Right atrium auricular region (tissue), 2 donors: ENCODE measurements at regions not wholly inside any gene's neighbourhood (a gene's known extent, or its start where the extent isn't known, plus 50 kb on each side); places are given as distances from the start of the nearest gene placed in this dataset.

Source experiments
- DNase-seq: peaks from one replicate; pipeline ENCODE4 v3.0.0-alpha.2; 2019; ENCODE audit warnings: low spot score
- H3K27ac ChIP-seq, 2 donors: fragments of 200-600 bp; sonication (generic); 1 replicate in 1 of 2; 2 replicates in 1 of 2; pipeline ENCODE4 v1.5.1; 2016 to 2019
- H3K27me3 ChIP-seq, 2 donors: fragments of 200-600 bp; sonication (generic); one replicate each; pipeline versions ENCODE4 v1.5.1 to v1.6.0; 2017 to 2019
- H3K36me3 ChIP-seq: fragments of 200-600 bp; sonication (generic); one replicate; pipeline ENCODE4 v1.5.1; 2016
- H3K4me1 ChIP-seq, 2 donors: fragments of 200-600 bp; sonication (generic); one replicate each; pipeline versions ENCODE4 v1.5.1 to v1.6.0; 2017 to 2019
- H3K4me3 ChIP-seq, 2 donors: fragments of 200-600 bp; sonication (generic); 1 replicate in 1 of 2; 2 replicates in 1 of 2; pipeline ENCODE4 v1.5.1; 2017 to 2019; ENCODE audit warnings: mild to moderate bottlenecking in 1 of 2, moderate library complexity in 1 of 2
- H3K9me3 ChIP-seq, 2 donors: fragments of 200-600 bp; sonication (generic); one replicate each; pipeline ENCODE4 v1.5.1; 2019
- TF ChIP-seq, protein P1 (sequence below), 2 donors: fragments of 200-600 bp; sonication (generic); IDR thresholded peaks; one replicate each; pipeline ENCODE4 v1.5.1; 2019; ENCODE audit warnings: antibody characterized with exemption in 2 of 2

DNA sequence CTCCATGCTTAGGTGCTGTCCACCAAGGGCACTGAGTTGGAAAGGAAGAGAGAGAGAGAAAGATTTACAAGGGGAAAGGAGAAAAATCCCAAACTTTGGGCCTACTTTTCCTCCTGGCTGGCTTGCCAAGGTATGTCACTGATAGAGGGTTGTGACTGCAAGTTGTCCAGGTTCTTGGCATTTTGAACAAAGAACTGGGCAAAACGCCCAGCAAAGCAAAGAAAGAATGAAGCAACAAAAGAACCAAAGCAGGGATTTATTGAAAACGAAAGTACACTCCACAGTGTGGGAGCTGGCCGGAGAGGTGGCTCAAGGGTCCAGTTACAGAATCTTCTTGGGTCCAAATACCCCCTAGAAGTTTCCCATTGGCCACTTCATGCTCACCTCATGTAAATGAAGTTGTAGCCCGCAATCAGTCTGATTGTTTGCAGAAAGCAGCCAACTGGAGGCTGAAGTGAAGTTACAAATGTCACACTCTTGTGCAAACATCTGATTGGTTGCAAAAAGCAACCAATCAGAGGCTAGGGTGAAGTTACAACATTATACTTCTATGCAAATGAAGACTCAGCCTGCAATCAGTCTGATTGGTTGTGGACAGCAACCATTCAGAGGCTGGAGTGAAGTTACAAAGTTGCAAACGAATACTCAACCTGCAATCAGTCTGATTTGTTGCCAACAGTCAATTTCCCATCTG is 263.5 kb downstream of the YTHDC2 start:
- no peaks in the 10 kb centered on the region for H3K36me3 ChIP-seq
- DNase-seq, result no peak
- H3K27me3 ChIP-seq, result no peaks in the 10 kb centered on the region
- H3K4me1 ChIP-seq, result no peaks in the 10 kb centered on the region
- TF ChIP-seq, protein P1, sequence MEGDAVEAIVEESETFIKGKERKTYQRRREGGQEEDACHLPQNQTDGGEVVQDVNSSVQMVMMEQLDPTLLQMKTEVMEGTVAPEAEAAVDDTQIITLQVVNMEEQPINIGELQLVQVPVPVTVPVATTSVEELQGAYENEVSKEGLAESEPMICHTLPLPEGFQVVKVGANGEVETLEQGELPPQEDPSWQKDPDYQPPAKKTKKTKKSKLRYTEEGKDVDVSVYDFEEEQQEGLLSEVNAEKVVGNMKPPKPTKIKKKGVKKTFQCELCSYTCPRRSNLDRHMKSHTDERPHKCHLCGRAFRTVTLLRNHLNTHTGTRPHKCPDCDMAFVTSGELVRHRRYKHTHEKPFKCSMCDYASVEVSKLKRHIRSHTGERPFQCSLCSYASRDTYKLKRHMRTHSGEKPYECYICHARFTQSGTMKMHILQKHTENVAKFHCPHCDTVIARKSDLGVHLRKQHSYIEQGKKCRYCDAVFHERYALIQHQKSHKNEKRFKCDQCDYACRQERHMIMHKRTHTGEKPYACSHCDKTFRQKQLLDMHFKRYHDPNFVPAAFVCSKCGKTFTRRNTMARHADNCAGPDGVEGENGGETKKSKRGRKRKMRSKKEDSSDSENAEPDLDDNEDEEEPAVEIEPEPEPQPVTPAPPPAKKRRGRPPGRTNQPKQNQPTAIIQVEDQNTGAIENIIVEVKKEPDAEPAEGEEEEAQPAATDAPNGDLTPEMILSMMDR (IDR thresholded peaks at IDR 0.05), result no peak
- H3K9me3 ChIP-seq, result no peaks in the 10 kb centered on the region
- no peak overlapping the region for H3K27ac ChIP-seq
- H3K4me3 ChIP-seq, result no peak overlapping the region

DNA sequence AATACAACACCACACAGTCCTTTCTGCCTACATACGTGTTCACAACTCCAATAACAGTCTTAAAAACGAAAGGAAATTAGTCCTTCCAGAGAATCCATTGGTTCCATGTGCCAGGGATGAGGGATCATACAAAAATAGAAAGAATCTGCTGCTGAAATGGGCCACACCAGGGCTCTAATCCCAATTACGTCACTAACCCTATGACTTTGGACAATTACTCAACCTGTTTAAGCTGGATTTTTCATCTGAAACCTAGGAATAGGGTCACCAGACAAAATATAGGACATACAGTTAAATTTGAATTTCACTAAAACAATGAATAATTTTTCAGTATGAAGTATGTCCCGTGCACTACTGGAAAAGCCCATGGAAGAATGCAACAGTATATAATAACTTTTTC is 264.7 kb downstream of the YTHDC2 start:
- TF ChIP-seq, protein P1 (IDR thresholded peaks at IDR 0.05), result no peak
- no peaks in the 10 kb centered on the region for H3K36me3 ChIP-seq
- H3K9me3 ChIP-seq, result no peaks in the 10 kb centered on the region
- H3K27ac ChIP-seq, result no peak overlapping the region
- no peaks in the 10 kb centered on the region for H3K4me1 ChIP-seq
- no peak overlapping the region for H3K4me3 ChIP-seq
- no peak for DNase-seq
- no peaks in the 10 kb centered on the region for H3K27me3 ChIP-seq

DNA sequence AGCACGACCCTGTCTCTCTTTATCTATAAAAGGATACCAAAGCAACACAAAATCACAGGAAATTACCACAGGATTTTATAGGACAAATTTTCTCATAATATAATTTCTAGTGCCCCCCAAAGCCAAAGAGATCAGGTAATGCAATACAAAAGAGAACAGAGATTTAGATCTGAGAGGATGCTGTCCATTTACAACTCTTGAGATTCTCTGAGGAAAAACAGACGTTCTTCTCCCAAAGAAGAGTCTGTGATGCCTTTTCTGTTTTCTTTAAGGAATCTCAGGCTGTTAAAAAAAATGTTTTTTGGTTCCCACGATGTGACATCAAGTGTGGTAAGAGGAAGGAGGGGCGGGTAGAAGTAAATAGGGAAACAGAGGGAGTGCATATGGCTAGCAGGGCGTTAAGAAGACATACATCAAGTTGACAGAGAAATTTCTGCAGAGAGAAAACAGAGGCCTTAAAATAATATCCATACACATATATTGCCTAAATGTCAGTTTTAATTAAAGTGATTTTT is 274.7 kb downstream of the YTHDC2 start:
- no peaks in the 10 kb centered on the region for H3K9me3 ChIP-seq
- H3K27ac ChIP-seq, result no peak overlapping the region
- H3K27me3 ChIP-seq, result no peaks in the 10 kb centered on the region
- H3K36me3 ChIP-seq, result no peaks in the 10 kb centered on the region
- TF ChIP-seq, protein P1 (IDR thresholded peaks at IDR 0.05), result no peak
- no peak for DNase-seq
- H3K4me3 ChIP-seq, result no peak overlapping the region
- no peaks in the 10 kb centered on the region for H3K4me1 ChIP-seq

DNA sequence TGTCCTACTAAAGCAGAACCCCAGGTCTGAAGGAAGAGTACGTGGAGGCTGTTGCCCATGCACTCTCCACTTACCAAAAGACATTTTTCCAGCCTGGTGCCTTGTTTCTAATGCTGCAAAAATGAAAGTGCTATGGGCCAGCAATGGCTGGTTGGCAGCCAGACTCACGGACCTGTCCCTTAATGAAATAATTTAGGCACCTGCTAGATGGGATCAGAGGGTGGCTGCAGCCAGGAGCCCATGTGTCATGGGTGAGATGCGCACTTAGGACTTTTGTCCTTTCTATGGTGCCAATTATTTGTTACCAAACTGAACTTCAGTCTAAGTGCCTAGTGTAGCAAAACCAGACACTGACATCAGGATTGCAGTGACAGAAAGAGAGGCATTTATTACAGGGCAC is 276.3 kb downstream of the YTHDC2 start:
- TF ChIP-seq, protein P1 (IDR thresholded peaks at IDR 0.05), result no peak
- no peaks in the 10 kb centered on the region for H3K36me3 ChIP-seq
- H3K9me3 ChIP-seq, result no peaks in the 10 kb centered on the region

DNA sequence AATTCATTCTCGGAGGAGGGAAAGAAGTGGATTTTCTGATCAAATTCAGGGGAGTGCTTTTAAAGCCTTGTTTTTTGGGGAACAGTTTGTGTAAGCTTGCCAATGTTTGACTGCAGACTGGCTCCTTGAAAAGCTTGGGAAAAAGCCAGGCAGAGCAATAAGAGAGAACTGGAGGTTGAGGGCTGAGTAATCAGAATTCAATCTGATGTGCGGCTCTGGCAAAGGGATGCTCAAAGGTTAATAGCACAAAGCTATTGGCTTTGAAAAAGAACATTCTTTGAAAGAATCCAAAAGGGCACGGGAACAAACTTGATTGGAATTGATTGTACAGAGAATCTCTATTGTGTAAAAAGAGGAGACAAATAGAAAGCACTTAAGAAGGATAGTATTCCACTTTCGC is 279.3 kb downstream of the YTHDC2 start:
- no peak overlapping the region for H3K4me3 ChIP-seq
- H3K27ac ChIP-seq, result no peak overlapping the region
- no peaks in the 10 kb centered on the region for H3K27me3 ChIP-seq
- no peaks in the 10 kb centered on the region for H3K9me3 ChIP-seq
- H3K36me3 ChIP-seq, result no peaks in the 10 kb centered on the region
- DNase-seq, result no peak
- no peaks in the 10 kb centered on the region for H3K4me1 ChIP-seq
- TF ChIP-seq, protein P1 (IDR thresholded peaks at IDR 0.05), result no peak

More for the DNA sequence above, 276.3 kb downstream of the YTHDC2 start:
- Histone ChIP-seq H3K27me3 (no peaks in the 10 kb centered on the region), H3K27ac (no peak overlapping the region), H3K4me3 (no peak overlapping the region), H3K4me1 (no peaks in the 10 kb centered on the region)
- no peak for DNase-seq

DNA sequence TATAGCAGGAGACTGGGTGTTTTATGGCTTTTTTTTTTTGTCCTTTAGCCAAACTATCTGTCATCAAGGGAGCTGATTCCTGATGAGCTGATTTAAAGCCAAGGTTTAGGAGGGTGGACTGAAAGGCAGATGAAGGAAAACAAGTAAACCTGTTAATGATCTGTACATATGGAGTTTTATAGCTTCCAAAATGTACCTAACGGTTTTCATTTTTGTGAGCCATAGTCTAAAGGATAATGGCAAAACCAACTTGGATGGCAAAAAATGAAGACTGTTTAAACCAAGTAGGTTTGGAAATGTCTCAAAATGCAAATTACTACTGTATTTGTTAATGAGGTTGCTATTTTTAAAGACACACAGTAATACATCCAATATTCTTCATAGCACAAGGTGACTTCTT is 281.5 kb downstream of the YTHDC2 start:
- H3K36me3 ChIP-seq, result no peaks in the 10 kb centered on the region
- H3K27me3 ChIP-seq, result no peaks in the 10 kb centered on the region
- DNase-seq, result no peak
- TF ChIP-seq, protein P1 (IDR thresholded peaks at IDR 0.05), result no peak
- H3K4me3 ChIP-seq, result no peak overlapping the region
- no peaks in the 10 kb centered on the region for H3K9me3 ChIP-seq
- H3K27ac ChIP-seq, result no peak overlapping the region
- H3K4me1 ChIP-seq, result no peaks in the 10 kb centered on the region
